ENCODE measurements at regions not wholly inside any gene's neighbourhood (a gene's known extent, or its start where the extent isn't known, plus 50 kb on each side); places are given as distances from the start of the nearest gene placed in this dataset.

DNA sequence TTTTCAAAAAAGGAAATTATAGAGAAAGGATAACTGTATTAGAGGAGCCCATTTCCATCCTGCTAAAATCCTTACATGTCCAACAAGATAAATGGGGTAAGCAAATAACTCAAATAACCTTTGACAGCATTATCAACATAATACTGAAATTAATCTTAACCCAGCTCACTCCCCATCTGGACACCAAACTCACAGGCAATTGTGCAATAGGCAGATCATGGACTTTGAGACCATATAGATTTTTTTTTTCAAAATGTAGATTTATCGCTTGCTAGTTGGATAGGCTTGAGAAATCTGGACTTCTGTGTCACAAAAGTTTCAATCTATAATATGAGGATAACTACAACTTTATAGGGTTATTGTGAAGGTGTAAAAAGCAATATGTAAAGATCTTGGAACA, 134.4 kb upstream of the ASCC3 start:
- Mint-ChIP-seq H3K27me3 (ENCODE audit: insufficient read depth, low read depth, poor library complexity) (no peaks in the 10 kb centered on the region), H3K36me3 (ENCODE audit: low read depth) (no peaks in the 10 kb centered on the region), H3K4me1 (peaks cover 3% of the 10 kb centered on the region; the same call in 2 of the 3 replicates), H3K4me3 (no peak overlapping the region), H3K27ac (no peak overlapping the region), H3K9me3 (no peaks in the 10 kb centered on the region)
- no peak overlapping the region for H3K4me3 ChIP-seq
- DNase-seq (ENCODE audit: low spot score) = no peak
- TF ChIP-seq JUNB (IDR thresholded peaks at IDR 0.05; ENCODE audit: unreplicated experiment) (no peak), NANOG (IDR thresholded peaks at IDR 0.05; ENCODE audit: borderline replicate concordance) (no peak), REST (IDR thresholded peaks at IDR 0.05; ENCODE audit: unreplicated experiment) (no peak), EZH2phosphoT487 (IDR thresholded peaks at IDR 0.05; ENCODE audit: unreplicated experiment) (no peak), ZNF114 (CRISPR knock-in tag; IDR thresholded peaks at IDR 0.05) (no peak), ZNF331 (CRISPR knock-in tag; IDR thresholded peaks at IDR 0.05; ENCODE audit: low read depth) (no peak), CREB1 (CRISPR knock-in tag; IDR thresholded peaks at IDR 0.05; ENCODE audit: low read depth) (no peak), ETS1 (IDR thresholded peaks at IDR 0.05) (no peak), POLR2AphosphoS5 (IDR thresholded peaks at IDR 0.05; ENCODE audit: low read depth) (no peak), EZH2 (IDR thresholded peaks at IDR 0.05; ENCODE audit: low read depth, unreplicated experiment) (no peak), STAT1 (IDR thresholded peaks at IDR 0.05; ENCODE audit: unreplicated experiment) (no peak), ZNF462 (CRISPR knock-in tag; IDR thresholded peaks at IDR 0.05) (no peak)
- TF ChIP-seq, protein P1, sequence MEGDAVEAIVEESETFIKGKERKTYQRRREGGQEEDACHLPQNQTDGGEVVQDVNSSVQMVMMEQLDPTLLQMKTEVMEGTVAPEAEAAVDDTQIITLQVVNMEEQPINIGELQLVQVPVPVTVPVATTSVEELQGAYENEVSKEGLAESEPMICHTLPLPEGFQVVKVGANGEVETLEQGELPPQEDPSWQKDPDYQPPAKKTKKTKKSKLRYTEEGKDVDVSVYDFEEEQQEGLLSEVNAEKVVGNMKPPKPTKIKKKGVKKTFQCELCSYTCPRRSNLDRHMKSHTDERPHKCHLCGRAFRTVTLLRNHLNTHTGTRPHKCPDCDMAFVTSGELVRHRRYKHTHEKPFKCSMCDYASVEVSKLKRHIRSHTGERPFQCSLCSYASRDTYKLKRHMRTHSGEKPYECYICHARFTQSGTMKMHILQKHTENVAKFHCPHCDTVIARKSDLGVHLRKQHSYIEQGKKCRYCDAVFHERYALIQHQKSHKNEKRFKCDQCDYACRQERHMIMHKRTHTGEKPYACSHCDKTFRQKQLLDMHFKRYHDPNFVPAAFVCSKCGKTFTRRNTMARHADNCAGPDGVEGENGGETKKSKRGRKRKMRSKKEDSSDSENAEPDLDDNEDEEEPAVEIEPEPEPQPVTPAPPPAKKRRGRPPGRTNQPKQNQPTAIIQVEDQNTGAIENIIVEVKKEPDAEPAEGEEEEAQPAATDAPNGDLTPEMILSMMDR (conservative IDR thresholded peaks at IDR 0.05; ENCODE audit: low read depth in 2 of 2) = no peak
- no peaks in the 10 kb centered on the region for H3K27me3 ChIP-seq (ENCODE audit: insufficient read depth)
- no peaks in the 10 kb centered on the region for H4K20me1 ChIP-seq (replicated peaks; ENCODE audit: insufficient read depth)
- H3F3A ChIP-seq (replicated peaks; ENCODE audit: low read depth) = no peaks in the 10 kb centered on the region
- peaks cover 5% of the 10 kb centered on the region; the same call in 1 of the 2 replicates for H3K9me2 ChIP-seq (ENCODE audit: insufficient read depth)
- no peaks in the 10 kb centered on the region for H3K79me2 ChIP-seq (replicated peaks; ENCODE audit: insufficient read depth)
- no peaks in the 10 kb centered on the region for H3K36me3 ChIP-seq (ENCODE audit: insufficient read depth)
- ATAC-seq = no peak
- H3K4me1 ChIP-seq (ENCODE audit: insufficient read depth) = no peaks in the 10 kb centered on the region
- H3K27ac ChIP-seq (ENCODE audit: low read depth) = no peak overlapping the region
- no peak overlapping the region for H3K4me2 ChIP-seq
- H2AFZ ChIP-seq = no peak overlapping the region
